ENCODE measurements at regions not wholly inside any gene's neighbourhood (a gene's known extent, or its start where the extent isn't known, plus 50 kb on each side); places are given as distances from the start of the nearest gene placed in this dataset.
A peak's percentile ranks its signal among the peaks of the same experiment; 100 is the strongest.
"Not testable (repeated sequence)": the region's sequence is repeated elsewhere in the genome, so short reads cannot be mapped to it uniquely, and the experiment has no call there.

GRCh38 chr3:82163907-82164520 is 402.6 kb upstream of the GBE1 start:
- intact Hi-C loops (cut with DNase I) = no loop called here
- H3K36me3 ChIP-seq = no peaks in the 10 kb centered on the region
- TF ChIP-seq CTCF (IDR thresholded peaks at IDR 0.05) = peak in 1 of 2 donors; percentile 21
- H3K4me3 ChIP-seq = no peak overlapping the region
- H3K27me3 ChIP-seq = no peaks in the 10 kb centered on the region
- H3K27ac ChIP-seq = no peak overlapping the region
- no peak for ATAC-seq
- no peaks in the 10 kb centered on the region for H3K4me1 ChIP-seq
- H3K9me3 ChIP-seq = no peaks in the 10 kb centered on the region
- no peak for DNase-seq

DNA sequence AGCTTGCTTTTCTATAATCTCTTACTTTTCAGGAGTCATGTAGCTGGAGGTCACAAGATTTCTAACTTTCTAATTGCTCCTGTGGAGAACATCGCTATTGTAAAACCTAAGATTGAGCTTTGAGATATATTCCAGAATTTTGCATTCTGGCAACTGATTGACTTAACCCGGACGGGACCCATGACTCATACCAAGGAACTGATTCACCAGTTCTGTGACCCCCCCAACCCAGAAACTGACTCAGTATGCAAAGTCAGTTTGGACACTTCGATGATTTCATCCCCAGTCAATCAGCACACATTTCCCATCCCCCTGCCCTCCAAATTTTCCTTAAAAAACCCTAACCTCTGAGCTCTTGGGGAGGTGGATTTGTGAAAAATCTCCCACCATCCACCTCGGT is 396.5 kb upstream of the GBE1 start:
- H3K4me3 ChIP-seq = no peak overlapping the region
- no peak overlapping the region for H3K27ac ChIP-seq
- DNase-seq = no peak
- peaks cover 0 to 3% of the 10 kb centered on the region in 2 donors for H3K9me3 ChIP-seq
- H3K4me1 ChIP-seq = no peaks in the 10 kb centered on the region
- TF ChIP-seq CTCF (IDR thresholded peaks at IDR 0.05) = no peak
- intact Hi-C loops (cut with DNase I) = no loop called here
- H3K27me3 ChIP-seq = no peaks in the 10 kb centered on the region
- no peak for ATAC-seq
- H3K36me3 ChIP-seq = no peaks in the 10 kb centered on the region

GRCh38 chr3:82153892-82154291 is 392.4 kb upstream of the GBE1 start:
- H3K4me3 ChIP-seq; H3K4me1 ChIP-seq; H3K27ac ChIP-seq; H3K9me3 ChIP-seq; H3K36me3 ChIP-seq; H3K27me3 ChIP-seq; DNase-seq; ATAC-seq; intact Hi-C loops (cut with DNase I): not testable (repeated sequence)

DNA sequence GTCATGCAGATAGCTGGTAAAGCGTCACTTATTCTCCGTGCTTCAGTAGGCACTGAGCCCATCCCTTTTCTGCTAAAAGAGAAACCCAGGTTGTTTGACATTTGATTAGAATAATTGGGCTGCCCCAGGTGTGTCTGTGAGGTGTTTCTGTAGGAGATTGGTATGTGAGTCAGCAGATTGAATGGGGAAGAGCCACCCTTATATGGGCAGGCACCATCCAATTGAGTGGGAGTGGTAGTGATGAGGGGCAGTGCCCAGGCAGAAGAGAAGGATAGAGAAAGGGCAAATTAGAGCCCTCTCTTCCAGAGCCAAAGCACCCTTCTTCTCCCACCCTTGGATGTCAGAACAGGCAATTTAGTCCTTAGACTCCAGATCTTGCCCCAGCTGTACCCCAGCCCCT is 384.3 kb upstream of the GBE1 start:
- intact Hi-C loops (cut with DNase I) = no loop called here
- Histone ChIP-seq H3K36me3 (no peaks in the 10 kb centered on the region), H3K4me3 (no peak overlapping the region), H3K9me3 (no peaks in the 10 kb centered on the region), H3K27me3 (no peaks in the 10 kb centered on the region), H3K4me1 (no peaks in the 10 kb centered on the region), H3K27ac (no peak overlapping the region)
- no peak for DNase-seq
- no peak for ATAC-seq
- TF ChIP-seq CTCF (IDR thresholded peaks at IDR 0.05) = no peak

DNA sequence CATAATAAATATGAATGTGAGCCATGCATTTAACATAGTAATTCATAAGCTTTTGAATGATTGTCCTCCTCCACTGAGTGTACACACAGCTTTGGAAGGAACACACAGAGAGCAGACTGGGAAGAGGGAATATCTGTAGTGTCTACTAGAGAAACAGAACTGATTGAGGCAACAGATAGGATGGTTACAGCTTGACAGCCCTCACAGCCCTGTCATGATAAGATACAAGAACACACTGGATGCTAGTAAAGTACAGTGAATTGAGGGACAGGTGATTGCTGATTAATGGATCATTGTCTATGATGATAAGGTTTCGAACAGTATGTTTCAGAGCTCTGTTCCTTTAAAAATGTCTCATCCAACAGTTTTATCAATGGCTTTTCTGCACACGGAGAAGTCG is 383.4 kb upstream of the GBE1 start:
- Histone ChIP-seq H3K27ac (no peak overlapping the region), H3K27me3 (no peaks in the 10 kb centered on the region), H3K9me3 (no peaks in the 10 kb centered on the region), H3K36me3 (no peaks in the 10 kb centered on the region), H3K4me3 (no peak overlapping the region), H3K4me1 (no peaks in the 10 kb centered on the region)
- TF ChIP-seq CTCF (IDR thresholded peaks at IDR 0.05) = no peak
- intact Hi-C loops (cut with DNase I) = no loop called here
- DNase-seq (no peak), ATAC-seq (no peak)

All from left lung (tissue), 4 donors.